WTC11 (cell line): ENCODE measurements at regions not wholly inside any gene's neighbourhood (a gene's known extent, or its start where the extent isn't known, plus 50 kb on each side); places are given as distances from the start of the nearest gene placed in this dataset.

Experiments
- ATAC-seq: fragments of 200-7000 bp; cut with Tn5 transposase; 2 replicates; pipeline ENCODE4 v1.10.0; 2021; ENCODE audit warnings: mild to moderate bottlenecking, moderate library complexity
- CTCF ChIA-PET: fragments of 300-600 bp; sonication (Branson Sonifier 250); formaldehyde crosslinking; loops from one replicate; lab custom pipeline; 2021; ENCODE audit warnings: antibody characterized with exemption; lab: Charles Lee
- POLR2A ChIA-PET: fragments of 350-600 bp; sonication (Branson Sonifier 250); formaldehyde crosslinking; loops from one replicate; lab custom pipeline; 2021; ENCODE audit warnings: antibody characterized with exemption; lab: Charles Lee
- DNase-seq: peaks from one replicate; pipeline ENCODE4 v3.0.0; 2021; ENCODE audit warnings: low spot score
- H3K27ac Mint-ChIP-seq: 2 replicates; pipeline ENCODE4 v1.8.0; 2021; ENCODE audit warnings: mixed read lengths
- H3K27me3 Mint-ChIP-seq: 2 replicates; pipeline ENCODE4 v1.8.0; 2021; ENCODE audit warnings: low read depth, mild to moderate bottlenecking, moderate library complexity, mixed read lengths
- H3K36me3 Mint-ChIP-seq: 2 replicates; pipeline ENCODE4 v1.8.0; 2021; ENCODE audit warnings: mixed read lengths
- H3K4me1 Mint-ChIP-seq: 2 replicates; pipeline ENCODE4 v1.8.0; 2022; ENCODE audit warnings: mixed read lengths
- H3K4me3 Mint-ChIP-seq: 2 replicates; pipeline ENCODE4 v1.8.0; 2021; ENCODE audit warnings: mild to moderate bottlenecking, moderate library complexity, mixed read lengths
- H3K9me3 Mint-ChIP-seq: 2 replicates; pipeline ENCODE4 v1.8.0; 2021; ENCODE audit warnings: mixed read lengths
- EMX1 ChIP-seq: fragments of 250-450 bp; sonication (Bioruptor Pico); IDR thresholded peaks from 2 replicates; pipeline ENCODE4 v1.8.0; 2021; ENCODE audit warnings: mild to moderate bottlenecking
- ETV6 ChIP-seq: sonication (generic); formaldehyde crosslinking; IDR thresholded peaks from 2 replicates; pipeline ENCODE4 v1.8.1; 2022; ENCODE audit warnings: mild to moderate bottlenecking, missing genetic modification reagents
- FOXK1 ChIP-seq: sonication (generic); formaldehyde crosslinking; IDR thresholded peaks from 2 replicates; pipeline ENCODE4 v1.8.0; 2022; ENCODE audit warnings: mild to moderate bottlenecking, moderate library complexity, missing genetic modification reagents
- KAT7 ChIP-seq: sonication (generic); formaldehyde crosslinking; IDR thresholded peaks from 2 replicates; pipeline ENCODE4 v1.8.1; 2023; ENCODE audit warnings: missing genetic modification reagents, mild to moderate bottlenecking, borderline replicate concordance
- MYBL2 ChIP-seq: sonication (generic); formaldehyde crosslinking; IDR thresholded peaks from 2 replicates; pipeline ENCODE4 v1.8.1; 2023; ENCODE audit warnings: mild to moderate bottlenecking, moderate library complexity, missing genetic modification reagents
- NFE2L1 ChIP-seq: sonication (generic); formaldehyde crosslinking; IDR thresholded peaks from 2 replicates; pipeline ENCODE4 v1.8.1; 2023; ENCODE audit warnings: missing genetic modification reagents
- TCF7 ChIP-seq: sonication (generic); formaldehyde crosslinking; IDR thresholded peaks from 2 replicates; pipeline ENCODE4 v1.8.0; 2022; ENCODE audit warnings: mild to moderate bottlenecking, low read depth, missing genetic modification reagents, moderate library complexity
- TEAD1 ChIP-seq: sonication (generic); formaldehyde crosslinking; IDR thresholded peaks from 2 replicates; pipeline ENCODE4 v1.8.0; 2022; ENCODE audit warnings: mild to moderate bottlenecking, missing genetic modification reagents
- ZNF121 ChIP-seq: sonication (generic); formaldehyde crosslinking; IDR thresholded peaks from 2 replicates; pipeline ENCODE4 v1.8.0; 2023; ENCODE audit warnings: missing genetic modification reagents
- ZNF317 ChIP-seq: sonication (generic); formaldehyde crosslinking; IDR thresholded peaks from 2 replicates; pipeline ENCODE4 v1.8.1; 2023; ENCODE audit warnings: low read depth, mild to moderate bottlenecking, moderate library complexity, missing genetic modification reagents, borderline replicate concordance
- ZNF671 ChIP-seq: fragments of 250-450 bp; sonication (Bioruptor Pico); IDR thresholded peaks from 2 replicates; pipeline ENCODE4 v1.8.0; 2021; ENCODE audit warnings: mild to moderate bottlenecking
- TF ChIP-seq, protein P1 (sequence below): sonication (generic); formaldehyde crosslinking; IDR thresholded peaks from 2 replicates; pipeline ENCODE4 v1.8.1; 2023; ENCODE audit warnings: mild to moderate bottlenecking, missing genetic modification reagents, moderate library complexity
- TF ChIP-seq, protein P2 (sequence below): sonication (generic); formaldehyde crosslinking; IDR thresholded peaks from 2 replicates; pipeline ENCODE4 v1.8.1; 2023; ENCODE audit warnings: mild to moderate bottlenecking, missing genetic modification reagents, borderline replicate concordance
- TF ChIP-seq, protein P3 (sequence below): sonication (generic); formaldehyde crosslinking; IDR thresholded peaks from 2 replicates; pipeline ENCODE4 v1.8.1; 2022; ENCODE audit warnings: missing genetic modification reagents, borderline replicate concordance
- TF ChIP-seq, protein P4 (sequence below): sonication (generic); formaldehyde crosslinking; IDR thresholded peaks from 2 replicates; pipeline ENCODE4 v1.8.1; 2022; ENCODE audit warnings: mild to moderate bottlenecking, moderate library complexity, missing genetic modification reagents
- TF ChIP-seq, protein P5 (sequence below): fragments of 250-450 bp; sonication (Bioruptor Pico); IDR thresholded peaks from 2 replicates; pipeline ENCODE4 v1.8.0; 2021; ENCODE audit warnings: mild to moderate bottlenecking
- TF ChIP-seq, protein P6 (sequence below): sonication (generic); formaldehyde crosslinking; IDR thresholded peaks from 2 replicates; pipeline ENCODE4 v1.8.0; 2023; ENCODE audit warnings: missing genetic modification reagents
- TF ChIP-seq, protein P7 (sequence below): sonication (generic); formaldehyde crosslinking; conservative IDR thresholded peaks from 2 replicates; pipeline ENCODE4 v1.8.1; 2023; ENCODE audit warnings: mild to moderate bottlenecking, low read depth, missing genetic modification reagents, moderate library complexity
- TF ChIP-seq, protein P8 (sequence below): sonication (generic); formaldehyde crosslinking; IDR thresholded peaks from 2 replicates; pipeline ENCODE4 v1.8.0; 2023; ENCODE audit warnings: mild to moderate bottlenecking, missing genetic modification reagents

DNA sequence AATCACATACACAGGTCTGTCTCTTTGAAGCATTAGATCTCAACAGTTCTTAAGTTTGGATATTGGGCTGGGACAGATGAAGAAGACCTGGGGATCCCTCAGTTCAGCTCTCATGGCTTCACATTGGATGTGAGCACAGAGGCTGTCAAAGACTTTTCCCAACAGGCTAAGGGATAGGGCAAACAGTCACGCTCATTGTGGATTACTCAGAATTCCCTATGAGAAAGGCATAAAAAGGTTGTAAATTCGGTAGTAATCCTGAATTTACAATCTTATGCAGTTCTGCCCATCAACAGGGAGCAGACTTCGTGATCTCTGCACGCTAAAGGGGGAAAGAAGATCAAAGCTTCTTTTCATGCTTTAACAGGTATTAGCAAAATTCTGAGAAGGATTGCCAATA, 448.4 kb downstream of the DAD1 start:
- Mint-ChIP-seq H3K27me3 (peaks cover 8% of the 10 kb centered on the region), H3K9me3 (peaks cover 3% of the 10 kb centered on the region), H3K27ac (no peak overlapping the region), H3K4me1 (no peaks in the 10 kb centered on the region), H3K4me3 (no peak overlapping the region), H3K36me3 (no peaks in the 10 kb centered on the region; the same call in 1 of the 2 replicates)
- DNase-seq (no peak), ATAC-seq (no peak)
- POLR2A ChIA-PET: no interaction called here
- CTCF ChIA-PET: interaction anchor here (1.1 to 1.2 kb wide), 2 partner anchors 8 to 60 kb away, joined by 4 read pairs; no protein-coding TSS in a partner anchor
- TF ChIP-seq, protein P1, sequence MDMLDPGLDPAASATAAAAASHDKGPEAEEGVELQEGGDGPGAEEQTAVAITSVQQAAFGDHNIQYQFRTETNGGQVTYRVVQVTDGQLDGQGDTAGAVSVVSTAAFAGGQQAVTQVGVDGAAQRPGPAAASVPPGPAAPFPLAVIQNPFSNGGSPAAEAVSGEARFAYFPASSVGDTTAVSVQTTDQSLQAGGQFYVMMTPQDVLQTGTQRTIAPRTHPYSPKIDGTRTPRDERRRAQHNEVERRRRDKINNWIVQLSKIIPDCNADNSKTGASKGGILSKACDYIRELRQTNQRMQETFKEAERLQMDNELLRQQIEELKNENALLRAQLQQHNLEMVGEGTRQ (CRISPR knock-in tag): no peak
- no peak for TF ChIP-seq ZNF317 (CRISPR knock-in tag)
- TF ChIP-seq ZNF671 (CRISPR knock-in tag): no peak
- no peak for TF ChIP-seq ZNF121 (CRISPR knock-in tag)
- TF ChIP-seq, protein P2, sequence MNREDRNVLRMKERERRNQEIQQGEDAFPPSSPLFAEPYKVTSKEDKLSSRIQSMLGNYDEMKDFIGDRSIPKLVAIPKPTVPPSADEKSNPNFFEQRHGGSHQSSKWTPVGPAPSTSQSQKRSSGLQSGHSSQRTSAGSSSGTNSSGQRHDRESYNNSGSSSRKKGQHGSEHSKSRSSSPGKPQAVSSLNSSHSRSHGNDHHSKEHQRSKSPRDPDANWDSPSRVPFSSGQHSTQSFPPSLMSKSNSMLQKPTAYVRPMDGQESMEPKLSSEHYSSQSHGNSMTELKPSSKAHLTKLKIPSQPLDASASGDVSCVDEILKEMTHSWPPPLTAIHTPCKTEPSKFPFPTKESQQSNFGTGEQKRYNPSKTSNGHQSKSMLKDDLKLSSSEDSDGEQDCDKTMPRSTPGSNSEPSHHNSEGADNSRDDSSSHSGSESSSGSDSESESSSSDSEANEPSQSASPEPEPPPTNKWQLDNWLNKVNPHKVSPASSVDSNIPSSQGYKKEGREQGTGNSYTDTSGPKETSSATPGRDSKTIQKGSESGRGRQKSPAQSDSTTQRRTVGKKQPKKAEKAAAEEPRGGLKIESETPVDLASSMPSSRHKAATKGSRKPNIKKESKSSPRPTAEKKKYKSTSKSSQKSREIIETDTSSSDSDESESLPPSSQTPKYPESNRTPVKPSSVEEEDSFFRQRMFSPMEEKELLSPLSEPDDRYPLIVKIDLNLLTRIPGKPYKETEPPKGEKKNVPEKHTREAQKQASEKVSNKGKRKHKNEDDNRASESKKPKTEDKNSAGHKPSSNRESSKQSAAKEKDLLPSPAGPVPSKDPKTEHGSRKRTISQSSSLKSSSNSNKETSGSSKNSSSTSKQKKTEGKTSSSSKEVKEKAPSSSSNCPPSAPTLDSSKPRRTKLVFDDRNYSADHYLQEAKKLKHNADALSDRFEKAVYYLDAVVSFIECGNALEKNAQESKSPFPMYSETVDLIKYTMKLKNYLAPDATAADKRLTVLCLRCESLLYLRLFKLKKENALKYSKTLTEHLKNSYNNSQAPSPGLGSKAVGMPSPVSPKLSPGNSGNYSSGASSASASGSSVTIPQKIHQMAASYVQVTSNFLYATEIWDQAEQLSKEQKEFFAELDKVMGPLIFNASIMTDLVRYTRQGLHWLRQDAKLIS (CRISPR knock-in tag): no peak
- no peak for TF ChIP-seq NFE2L1 (CRISPR knock-in tag)
- TF ChIP-seq, protein P3, sequence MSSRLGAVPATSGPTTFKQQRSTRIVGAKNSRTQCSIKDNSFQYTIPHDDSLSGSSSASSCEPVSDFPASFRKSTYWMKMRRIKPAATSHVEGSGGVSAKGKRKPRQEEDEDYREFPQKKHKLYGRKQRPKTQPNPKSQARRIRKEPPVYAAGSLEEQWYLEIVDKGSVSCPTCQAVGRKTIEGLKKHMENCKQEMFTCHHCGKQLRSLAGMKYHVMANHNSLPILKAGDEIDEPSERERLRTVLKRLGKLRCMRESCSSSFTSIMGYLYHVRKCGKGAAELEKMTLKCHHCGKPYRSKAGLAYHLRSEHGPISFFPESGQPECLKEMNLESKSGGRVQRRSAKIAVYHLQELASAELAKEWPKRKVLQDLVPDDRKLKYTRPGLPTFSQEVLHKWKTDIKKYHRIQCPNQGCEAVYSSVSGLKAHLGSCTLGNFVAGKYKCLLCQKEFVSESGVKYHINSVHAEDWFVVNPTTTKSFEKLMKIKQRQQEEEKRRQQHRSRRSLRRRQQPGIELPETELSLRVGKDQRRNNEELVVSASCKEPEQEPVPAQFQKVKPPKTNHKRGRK (CRISPR knock-in tag): no peak
- TF ChIP-seq, protein P4, sequence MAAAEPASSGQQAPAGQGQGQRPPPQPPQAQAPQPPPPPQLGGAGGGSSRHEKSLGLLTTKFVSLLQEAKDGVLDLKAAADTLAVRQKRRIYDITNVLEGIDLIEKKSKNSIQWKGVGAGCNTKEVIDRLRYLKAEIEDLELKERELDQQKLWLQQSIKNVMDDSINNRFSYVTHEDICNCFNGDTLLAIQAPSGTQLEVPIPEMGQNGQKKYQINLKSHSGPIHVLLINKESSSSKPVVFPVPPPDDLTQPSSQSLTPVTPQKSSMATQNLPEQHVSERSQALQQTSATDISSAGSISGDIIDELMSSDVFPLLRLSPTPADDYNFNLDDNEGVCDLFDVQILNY: no peak
- TF ChIP-seq TCF7 (CRISPR knock-in tag): no peak
- TF ChIP-seq, protein P5, sequence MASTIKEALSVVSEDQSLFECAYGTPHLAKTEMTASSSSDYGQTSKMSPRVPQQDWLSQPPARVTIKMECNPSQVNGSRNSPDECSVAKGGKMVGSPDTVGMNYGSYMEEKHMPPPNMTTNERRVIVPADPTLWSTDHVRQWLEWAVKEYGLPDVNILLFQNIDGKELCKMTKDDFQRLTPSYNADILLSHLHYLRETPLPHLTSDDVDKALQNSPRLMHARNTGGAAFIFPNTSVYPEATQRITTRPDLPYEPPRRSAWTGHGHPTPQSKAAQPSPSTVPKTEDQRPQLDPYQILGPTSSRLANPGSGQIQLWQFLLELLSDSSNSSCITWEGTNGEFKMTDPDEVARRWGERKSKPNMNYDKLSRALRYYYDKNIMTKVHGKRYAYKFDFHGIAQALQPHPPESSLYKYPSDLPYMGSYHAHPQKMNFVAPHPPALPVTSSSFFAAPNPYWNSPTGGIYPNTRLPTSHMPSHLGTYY (CRISPR knock-in tag): no peak
- TF ChIP-seq ETV6 (CRISPR knock-in tag): no peak
- no peak for TF ChIP-seq MYBL2 (CRISPR knock-in tag)
- TF ChIP-seq EMX1: no peak
- TF ChIP-seq, protein P6, sequence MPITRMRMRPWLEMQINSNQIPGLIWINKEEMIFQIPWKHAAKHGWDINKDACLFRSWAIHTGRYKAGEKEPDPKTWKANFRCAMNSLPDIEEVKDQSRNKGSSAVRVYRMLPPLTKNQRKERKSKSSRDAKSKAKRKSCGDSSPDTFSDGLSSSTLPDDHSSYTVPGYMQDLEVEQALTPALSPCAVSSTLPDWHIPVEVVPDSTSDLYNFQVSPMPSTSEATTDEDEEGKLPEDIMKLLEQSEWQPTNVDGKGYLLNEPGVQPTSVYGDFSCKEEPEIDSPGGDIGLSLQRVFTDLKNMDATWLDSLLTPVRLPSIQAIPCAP (CRISPR knock-in tag): no peak
- TF ChIP-seq FOXK1 (CRISPR knock-in tag): no peak
- TF ChIP-seq, protein P7, sequence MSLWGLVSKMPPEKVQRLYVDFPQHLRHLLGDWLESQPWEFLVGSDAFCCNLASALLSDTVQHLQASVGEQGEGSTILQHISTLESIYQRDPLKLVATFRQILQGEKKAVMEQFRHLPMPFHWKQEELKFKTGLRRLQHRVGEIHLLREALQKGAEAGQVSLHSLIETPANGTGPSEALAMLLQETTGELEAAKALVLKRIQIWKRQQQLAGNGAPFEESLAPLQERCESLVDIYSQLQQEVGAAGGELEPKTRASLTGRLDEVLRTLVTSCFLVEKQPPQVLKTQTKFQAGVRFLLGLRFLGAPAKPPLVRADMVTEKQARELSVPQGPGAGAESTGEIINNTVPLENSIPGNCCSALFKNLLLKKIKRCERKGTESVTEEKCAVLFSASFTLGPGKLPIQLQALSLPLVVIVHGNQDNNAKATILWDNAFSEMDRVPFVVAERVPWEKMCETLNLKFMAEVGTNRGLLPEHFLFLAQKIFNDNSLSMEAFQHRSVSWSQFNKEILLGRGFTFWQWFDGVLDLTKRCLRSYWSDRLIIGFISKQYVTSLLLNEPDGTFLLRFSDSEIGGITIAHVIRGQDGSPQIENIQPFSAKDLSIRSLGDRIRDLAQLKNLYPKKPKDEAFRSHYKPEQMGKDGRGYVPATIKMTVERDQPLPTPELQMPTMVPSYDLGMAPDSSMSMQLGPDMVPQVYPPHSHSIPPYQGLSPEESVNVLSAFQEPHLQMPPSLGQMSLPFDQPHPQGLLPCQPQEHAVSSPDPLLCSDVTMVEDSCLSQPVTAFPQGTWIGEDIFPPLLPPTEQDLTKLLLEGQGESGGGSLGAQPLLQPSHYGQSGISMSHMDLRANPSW (CRISPR knock-in tag): no peak
- no peak for TF ChIP-seq TEAD1 (CRISPR knock-in tag)
- TF ChIP-seq, protein P8, sequence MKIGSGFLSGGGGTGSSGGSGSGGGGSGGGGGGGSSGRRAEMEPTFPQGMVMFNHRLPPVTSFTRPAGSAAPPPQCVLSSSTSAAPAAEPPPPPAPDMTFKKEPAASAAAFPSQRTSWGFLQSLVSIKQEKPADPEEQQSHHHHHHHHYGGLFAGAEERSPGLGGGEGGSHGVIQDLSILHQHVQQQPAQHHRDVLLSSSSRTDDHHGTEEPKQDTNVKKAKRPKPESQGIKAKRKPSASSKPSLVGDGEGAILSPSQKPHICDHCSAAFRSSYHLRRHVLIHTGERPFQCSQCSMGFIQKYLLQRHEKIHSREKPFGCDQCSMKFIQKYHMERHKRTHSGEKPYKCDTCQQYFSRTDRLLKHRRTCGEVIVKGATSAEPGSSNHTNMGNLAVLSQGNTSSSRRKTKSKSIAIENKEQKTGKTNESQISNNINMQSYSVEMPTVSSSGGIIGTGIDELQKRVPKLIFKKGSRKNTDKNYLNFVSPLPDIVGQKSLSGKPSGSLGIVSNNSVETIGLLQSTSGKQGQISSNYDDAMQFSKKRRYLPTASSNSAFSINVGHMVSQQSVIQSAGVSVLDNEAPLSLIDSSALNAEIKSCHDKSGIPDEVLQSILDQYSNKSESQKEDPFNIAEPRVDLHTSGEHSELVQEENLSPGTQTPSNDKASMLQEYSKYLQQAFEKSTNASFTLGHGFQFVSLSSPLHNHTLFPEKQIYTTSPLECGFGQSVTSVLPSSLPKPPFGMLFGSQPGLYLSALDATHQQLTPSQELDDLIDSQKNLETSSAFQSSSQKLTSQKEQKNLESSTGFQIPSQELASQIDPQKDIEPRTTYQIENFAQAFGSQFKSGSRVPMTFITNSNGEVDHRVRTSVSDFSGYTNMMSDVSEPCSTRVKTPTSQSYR (CRISPR knock-in tag): no peak
- TF ChIP-seq KAT7 (CRISPR knock-in tag): no peak
